Stimulated activated naive CD8-positive, alpha-beta T cell treated with anti-CD3 and anti-CD28 coated beads, Interleukin-15, amount 100 ng/mL, for 72 hours (primary cell): ENCODE measurements at regions not wholly inside any gene's neighbourhood (a gene's known extent, or its start where the extent isn't known, plus 50 kb on each side); places are given as distances from the start of the nearest gene placed in this dataset.

Experiments
- ATAC-seq: fragments of 150-1000 bp; cut with Tn5 transposase; 2 replicates; pipeline ENCODE4 v1.10.0; 2021; ENCODE audit warnings: mild to moderate bottlenecking, moderate library complexity
- DNase-seq, 2 donors: peaks; one replicate each; pipeline ENCODE4 v3.0.0; 2021 to 2022
- H3K27ac Mint-ChIP-seq, 2 donors: one replicate each; pipeline ENCODE4 v1.8.0; 2022; ENCODE audit warnings: mild to moderate bottlenecking in 2 of 2, mixed read lengths in 2 of 2, moderate library complexity in 2 of 2
- H3K27me3 Mint-ChIP-seq: one replicate; pipeline ENCODE4 v1.8.0; 2022; ENCODE audit warnings: mixed read lengths
- H3K4me1 Mint-ChIP-seq: one replicate; pipeline ENCODE4 v1.8.0; 2022; ENCODE audit warnings: mild to moderate bottlenecking, mixed read lengths
- H3K4me3 Mint-ChIP-seq, 2 donors: one replicate each; pipeline ENCODE4 v1.8.0; 2022; ENCODE audit warnings: mild to moderate bottlenecking in 2 of 2, mixed read lengths in 2 of 2, moderate library complexity in 1 of 2
- H3K9me3 Mint-ChIP-seq, 2 donors: one replicate each; pipeline ENCODE4 v1.8.0; 2022; ENCODE audit warnings: mixed read lengths in 2 of 2

- no peak for DNase-seq
- no peak overlapping the region for H3K27ac Mint-ChIP-seq
- ATAC-seq = no peak
- peaks cover 0 to 8% of the 10 kb centered on the region in 2 donors for H3K9me3 Mint-ChIP-seq
- H3K4me3 Mint-ChIP-seq = no peak overlapping the region
- H3K27me3 Mint-ChIP-seq = no peaks in the 10 kb centered on the region
- H3K4me1 Mint-ChIP-seq = no peaks in the 10 kb centered on the region
Measured at GRCh38 chr1:164333387-164333786, 225.6 kb upstream of the PBX1 start.

GRCh38 chr1:164337394-164337793 lies 221.6 kb upstream of the PBX1 start:
- no peak for DNase-seq
- Mint-ChIP-seq H3K27me3 (no peaks in the 10 kb centered on the region), H3K4me1 (no peaks in the 10 kb centered on the region), H3K4me3 (no peak overlapping the region), H3K27ac (no peak overlapping the region), H3K9me3 (peaks cover 5 to 22% of the 10 kb centered on the region in 2 donors)
- ATAC-seq = no peak

- Mint-ChIP-seq H3K9me3 (peaks cover 5 to 22% of the 10 kb centered on the region in 2 donors), H3K4me3 (no peak overlapping the region)
Measured at GRCh38 chr1:164337885-164338284, 221.1 kb upstream of the PBX1 start.

GRCh38 chr1:164343189-164343588 lies 215.8 kb upstream of the PBX1 start:
- Mint-ChIP-seq H3K4me3 (no peak overlapping the region), H3K4me1 (no peaks in the 10 kb centered on the region), H3K27me3 (no peaks in the 10 kb centered on the region), H3K9me3 (peaks cover 17 to 25% of the 10 kb centered on the region in 2 donors), H3K27ac (no peak overlapping the region)
- no peak for ATAC-seq
- no peak for DNase-seq

More at GRCh38 chr1:164337885-164338284, 221.1 kb upstream of the PBX1 start:
- Mint-ChIP-seq H3K4me1 (no peaks in the 10 kb centered on the region), H3K27ac (no peak overlapping the region), H3K27me3 (no peaks in the 10 kb centered on the region)
- no peak for DNase-seq
- no peak for ATAC-seq

- Mint-ChIP-seq H3K4me3 (no peak overlapping the region), H3K4me1 (no peaks in the 10 kb centered on the region), H3K27me3 (no peaks in the 10 kb centered on the region), H3K27ac (no peak overlapping the region), H3K9me3 (peaks cover 22 to 38% of the 10 kb centered on the region in 2 donors)
- ATAC-seq (no peak), DNase-seq (no peak)
Measured at GRCh38 chr1:164347980-164348379, 211.0 kb upstream of the PBX1 start.

- no peak overlapping the region for H3K4me3 Mint-ChIP-seq
- ATAC-seq = no peak
- no peak for DNase-seq
- peaks cover 12 to 16% of the 10 kb centered on the region in 2 donors for H3K9me3 Mint-ChIP-seq
- H3K27me3 Mint-ChIP-seq = no peaks in the 10 kb centered on the region
- no peaks in the 10 kb centered on the region for H3K4me1 Mint-ChIP-seq
- H3K27ac Mint-ChIP-seq = no peak overlapping the region
Measured at GRCh38 chr1:164356511-164356910, 202.5 kb upstream of the PBX1 start.

- Mint-ChIP-seq H3K9me3 (peaks cover 12 to 24% of the 10 kb centered on the region in 2 donors), H3K27ac (no peak overlapping the region), H3K4me3 (no peak overlapping the region), H3K27me3 (no peaks in the 10 kb centered on the region), H3K4me1 (no peaks in the 10 kb centered on the region)
- DNase-seq (no peak), ATAC-seq (no peak)
Measured at GRCh38 chr1:164360265-164360664, 198.7 kb upstream of the PBX1 start.

- H3K4me3 Mint-ChIP-seq = no peak overlapping the region
- H3K9me3 Mint-ChIP-seq = peaks cover 9 to 23% of the 10 kb centered on the region in 2 donors
- no peaks in the 10 kb centered on the region for H3K4me1 Mint-ChIP-seq
- DNase-seq = no peak
- no peak overlapping the region for H3K27ac Mint-ChIP-seq
- ATAC-seq = no peak
- no peaks in the 10 kb centered on the region for H3K27me3 Mint-ChIP-seq
Measured at GRCh38 chr1:164361927-164362326, 197.1 kb upstream of the PBX1 start.

GRCh38 chr1:164363980-164364379 lies 195.0 kb upstream of the PBX1 start:
- no peaks in the 10 kb centered on the region for H3K4me1 Mint-ChIP-seq
- no peak overlapping the region for H3K4me3 Mint-ChIP-seq
- H3K27ac Mint-ChIP-seq = no peak overlapping the region
- ATAC-seq (no peak), DNase-seq (no peak)
- peaks cover 11 to 21% of the 10 kb centered on the region in 2 donors for H3K9me3 Mint-ChIP-seq
- H3K27me3 Mint-ChIP-seq = no peaks in the 10 kb centered on the region

GRCh38 chr1:164366014-164366413 lies 193.0 kb upstream of the PBX1 start:
- Mint-ChIP-seq H3K4me3 (no peak overlapping the region), H3K27ac (no peak overlapping the region), H3K27me3 (no peaks in the 10 kb centered on the region), H3K9me3 (peaks cover 13 to 15% of the 10 kb centered on the region in 2 donors), H3K4me1 (no peaks in the 10 kb centered on the region)
- ATAC-seq (no peak), DNase-seq (no peak)

GRCh38 chr1:164369698-164370365 lies 189.2 kb upstream of the PBX1 start:
- Mint-ChIP-seq H3K4me3 (no peak overlapping the region), H3K9me3 (peaks cover 4 to 9% of the 10 kb centered on the region in 2 donors), H3K27ac (no peak overlapping the region), H3K27me3 (no peaks in the 10 kb centered on the region), H3K4me1 (no peaks in the 10 kb centered on the region)
- ATAC-seq (no peak), DNase-seq (no peak)

- Mint-ChIP-seq H3K9me3 (peaks cover 0 to 19% of the 10 kb centered on the region in 2 donors), H3K27ac (no peak overlapping the region), H3K4me3 (no peak overlapping the region), H3K4me1 (no peaks in the 10 kb centered on the region), H3K27me3 (no peaks in the 10 kb centered on the region)
- DNase-seq (no peak), ATAC-seq (no peak)
Measured at GRCh38 chr1:164380893-164381292, 178.1 kb upstream of the PBX1 start.

GRCh38 chr1:164382384-164382783 lies 176.6 kb upstream of the PBX1 start:
- H3K4me3 Mint-ChIP-seq = no peak overlapping the region
- H3K9me3 Mint-ChIP-seq = peaks cover 0 to 20% of the 10 kb centered on the region in 2 donors
- no peaks in the 10 kb centered on the region for H3K4me1 Mint-ChIP-seq
- ATAC-seq (no peak), DNase-seq (no peak)
- no peaks in the 10 kb centered on the region for H3K27me3 Mint-ChIP-seq
- no peak overlapping the region for H3K27ac Mint-ChIP-seq

- Mint-ChIP-seq H3K4me1 (no peaks in the 10 kb centered on the region), H3K9me3 (peaks cover 0 to 18% of the 10 kb centered on the region in 2 donors), H3K27ac (no peak overlapping the region), H3K27me3 (no peaks in the 10 kb centered on the region), H3K4me3 (no peak overlapping the region)
- DNase-seq (no peak), ATAC-seq (no peak)
Measured at GRCh38 chr1:164384262-164384661, 174.7 kb upstream of the PBX1 start.

GRCh38 chr1:164417016-164417704 lies 141.8 kb upstream of the PBX1 start:
- Mint-ChIP-seq H3K9me3 (no peaks in the 10 kb centered on the region), H3K27me3 (no peaks in the 10 kb centered on the region), H3K4me3 (no peak overlapping the region), H3K4me1 (no peaks in the 10 kb centered on the region), H3K27ac (no peak overlapping the region)
- no peak for ATAC-seq
- DNase-seq = no peak

- DNase-seq (no peak), ATAC-seq (no peak)
- H3K27ac Mint-ChIP-seq = no peak overlapping the region
- H3K4me3 Mint-ChIP-seq = no peak overlapping the region
- no peaks in the 10 kb centered on the region for H3K27me3 Mint-ChIP-seq
- H3K4me1 Mint-ChIP-seq = no peaks in the 10 kb centered on the region
- H3K9me3 Mint-ChIP-seq = no peaks in the 10 kb centered on the region
Measured at GRCh38 chr1:164423136-164423535, 135.8 kb upstream of the PBX1 start.
